Stimulated activated memory B cell treated with anti-CD40 and anti-IgM and Interleukin-4, amounts not matched to agents 10 μg/mL and 1 μg/mL and 100 μg/mL, for 72 hours (primary cell): ENCODE measurements at regions not wholly inside any gene's neighbourhood (a gene's known extent, or its start where the extent isn't known, plus 50 kb on each side); places are given as distances from the start of the nearest gene placed in this dataset.

Source experiments
- ATAC-seq: fragments of 150-1000 bp; cut with Tn5 transposase; 2 replicates; pipeline ENCODE4 v1.10.0; 2021
- H3K27ac Mint-ChIP-seq: one replicate; pipeline ENCODE4 v1.8.0; 2022; ENCODE audit warnings: mild to moderate bottlenecking, mixed read lengths
- H3K27me3 Mint-ChIP-seq: one replicate; pipeline ENCODE4 v1.8.0; 2022; ENCODE audit warnings: mixed read lengths
- H3K36me3 Mint-ChIP-seq: one replicate; pipeline ENCODE4 v1.8.0; 2022; ENCODE audit warnings: mixed read lengths
- H3K4me1 Mint-ChIP-seq: one replicate; pipeline ENCODE4 v1.8.0; 2022; ENCODE audit warnings: mixed read lengths
- H3K4me3 Mint-ChIP-seq: one replicate; pipeline ENCODE4 v1.8.0; 2022; ENCODE audit warnings: mild to moderate bottlenecking, moderate library complexity, mixed read lengths
- H3K9me3 Mint-ChIP-seq: one replicate; pipeline ENCODE4 v1.8.0; 2022; ENCODE audit warnings: mixed read lengths

- Mint-ChIP-seq H3K36me3 (no peaks in the 10 kb centered on the region), H3K4me3 (no peak overlapping the region)
- ATAC-seq = no peak
Observed at GRCh38 chr3:39751286-39751685, 58.1 kb upstream of the MYRIP start.

GRCh38 chr3:39752019-39752637 lies 57.3 kb upstream of the MYRIP start:
- Mint-ChIP-seq H3K9me3 (peaks cover 2% of the 10 kb centered on the region), H3K27ac (no peak overlapping the region), H3K27me3 (no peaks in the 10 kb centered on the region), H3K36me3 (no peaks in the 10 kb centered on the region), H3K4me1 (peaks cover 20% of the 10 kb centered on the region), H3K4me3 (no peak overlapping the region)
- ATAC-seq = no peak

More at GRCh38 chr3:39751286-39751685, 58.1 kb upstream of the MYRIP start:
- H3K4me1 Mint-ChIP-seq = peaks cover 20% of the 10 kb centered on the region
- no peaks in the 10 kb centered on the region for H3K9me3 Mint-ChIP-seq
- H3K27ac Mint-ChIP-seq = no peak overlapping the region
- no peaks in the 10 kb centered on the region for H3K27me3 Mint-ChIP-seq

- Mint-ChIP-seq H3K27me3 (no peaks in the 10 kb centered on the region), H3K4me1 (peaks cover 20% of the 10 kb centered on the region), H3K4me3 (no peak overlapping the region), H3K9me3 (peaks cover 2% of the 10 kb centered on the region), H3K36me3 (no peaks in the 10 kb centered on the region), H3K27ac (no peak overlapping the region)
- no peak for ATAC-seq
Observed at GRCh38 chr3:39752751-39753150, 56.7 kb upstream of the MYRIP start.

- Mint-ChIP-seq H3K4me3 (no peak overlapping the region), H3K27me3 (no peaks in the 10 kb centered on the region), H3K4me1 (peaks cover 20% of the 10 kb centered on the region), H3K9me3 (peaks cover 2% of the 10 kb centered on the region), H3K27ac (no peak overlapping the region), H3K36me3 (no peaks in the 10 kb centered on the region)
- no peak for ATAC-seq
Observed at GRCh38 chr3:39753391-39753790, 56.0 kb upstream of the MYRIP start.

DNA sequence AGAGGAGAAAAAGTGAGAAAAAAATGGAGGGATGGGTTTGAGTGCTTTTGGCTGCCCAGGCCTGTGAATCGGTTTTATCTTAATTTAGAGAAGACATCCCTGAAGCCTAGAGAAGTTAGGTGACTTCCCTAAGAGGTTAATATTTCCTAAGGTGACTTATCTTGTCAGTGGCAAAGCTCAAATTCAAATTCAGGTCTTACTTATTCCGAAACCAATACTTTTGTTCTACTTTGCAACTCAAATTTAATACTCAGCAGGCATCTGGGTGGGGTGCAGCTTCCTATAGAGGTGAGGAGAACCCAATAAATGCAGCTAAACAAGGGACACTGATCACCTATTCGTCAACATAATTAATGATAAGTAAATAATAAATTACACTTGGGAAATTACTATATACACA lies 54.9 kb upstream of the MYRIP start:
- H3K4me3 Mint-ChIP-seq = no peak overlapping the region
- H3K27me3 Mint-ChIP-seq = no peaks in the 10 kb centered on the region
- H3K36me3 Mint-ChIP-seq = no peaks in the 10 kb centered on the region
- H3K27ac Mint-ChIP-seq = no peak overlapping the region
- H3K9me3 Mint-ChIP-seq = peaks cover 2% of the 10 kb centered on the region
- ATAC-seq = no peak
- H3K4me1 Mint-ChIP-seq = peaks cover 20% of the 10 kb centered on the region

- no peak for ATAC-seq
- H3K4me3 Mint-ChIP-seq = no peak overlapping the region
- H3K4me1 Mint-ChIP-seq = peaks cover 20% of the 10 kb centered on the region
- no peaks in the 10 kb centered on the region for H3K27me3 Mint-ChIP-seq
- no peaks in the 10 kb centered on the region for H3K36me3 Mint-ChIP-seq
- no peak overlapping the region for H3K27ac Mint-ChIP-seq
- peaks cover 2% of the 10 kb centered on the region for H3K9me3 Mint-ChIP-seq
Observed at GRCh38 chr3:39755100-39755499, 54.3 kb upstream of the MYRIP start.

DNA sequence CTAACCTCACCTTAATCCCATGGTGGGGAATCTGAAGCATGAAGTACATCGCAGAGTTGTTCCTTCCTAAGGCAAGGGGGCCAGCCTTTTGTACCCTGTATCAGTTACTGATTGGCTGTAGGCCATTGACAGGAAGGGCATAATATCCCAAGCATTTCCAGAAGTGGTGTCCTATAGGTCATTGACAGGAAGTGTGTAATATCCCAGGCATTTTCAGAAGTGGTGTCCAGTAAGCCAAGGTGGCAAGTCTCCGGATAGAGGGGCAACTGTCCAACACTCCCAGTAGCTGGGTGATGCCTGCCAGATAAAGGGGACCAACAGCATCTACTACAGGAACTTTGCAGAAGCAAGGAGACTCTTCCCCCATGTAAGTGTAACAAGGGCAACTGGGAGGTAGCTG lies 52.1 kb upstream of the MYRIP start:
- no peak for ATAC-seq
- peaks cover 2% of the 10 kb centered on the region for H3K9me3 Mint-ChIP-seq
- no peak overlapping the region for H3K27ac Mint-ChIP-seq
- H3K36me3 Mint-ChIP-seq = no peaks in the 10 kb centered on the region
- H3K4me3 Mint-ChIP-seq = no peak overlapping the region
- peaks cover 2% of the 10 kb centered on the region for H3K4me1 Mint-ChIP-seq
- H3K27me3 Mint-ChIP-seq = no peaks in the 10 kb centered on the region
